GM12892 (cell line): ENCODE measurements at regions not wholly inside any gene's neighbourhood (a gene's known extent, or its start where the extent isn't known, plus 50 kb on each side); places are given as distances from the start of the nearest gene placed in this dataset.

Experiments
- DNase-seq: peaks from one replicate; pipeline ENCODE4 v3.0.0; 2011; ENCODE audit not compliant: insufficient read length
- FAIRE-seq: peaks from 2 replicates; lab custom pipeline; 2011; peaks lifted over from hg19 to GRCh38; lab: Jason Lieb, UNC
- POLR2A ChIP-seq: IDR thresholded peaks from 2 replicates; pipeline ENCODE4 v1.6.1; 2011; ENCODE audit warnings: low read depth, low read length, control low read depth
- POLR2AphosphoS5 ChIP-seq: IDR thresholded peaks from 2 replicates; pipeline ENCODE4 v1.6.1; 2011; ENCODE audit warnings: low read depth, low read length, control low read depth
- TAF1 ChIP-seq: IDR thresholded peaks from 2 replicates; pipeline ENCODE4 v1.6.1; 2011; ENCODE audit warnings: low read depth, mild to moderate bottlenecking, control low read depth, low read length, borderline replicate concordance

DNA sequence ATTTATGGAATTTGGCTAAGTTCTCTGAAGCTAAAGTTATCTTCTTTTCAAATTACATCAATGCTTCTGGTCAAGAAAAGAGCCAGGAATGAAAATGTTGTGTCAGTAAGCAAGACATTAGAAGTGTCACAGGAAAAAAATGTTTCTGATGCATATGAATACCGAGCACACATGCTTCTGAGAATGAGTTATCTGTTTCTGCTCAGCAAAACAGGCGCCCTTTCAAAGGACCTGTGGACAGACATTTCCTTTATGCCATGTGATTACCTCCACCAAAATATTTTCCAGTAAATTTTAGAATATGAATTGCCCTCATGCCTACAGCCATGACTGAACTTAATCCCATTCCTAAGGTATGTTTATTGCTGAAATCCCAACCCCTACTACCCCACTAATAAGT lies 55.4 kb upstream of the RNF180 start:
- DNase-seq (no peak), FAIRE-seq (no peak)
- TF ChIP-seq TAF1 (no peak), POLR2A (no peak), POLR2AphosphoS5 (no peak)

DNA sequence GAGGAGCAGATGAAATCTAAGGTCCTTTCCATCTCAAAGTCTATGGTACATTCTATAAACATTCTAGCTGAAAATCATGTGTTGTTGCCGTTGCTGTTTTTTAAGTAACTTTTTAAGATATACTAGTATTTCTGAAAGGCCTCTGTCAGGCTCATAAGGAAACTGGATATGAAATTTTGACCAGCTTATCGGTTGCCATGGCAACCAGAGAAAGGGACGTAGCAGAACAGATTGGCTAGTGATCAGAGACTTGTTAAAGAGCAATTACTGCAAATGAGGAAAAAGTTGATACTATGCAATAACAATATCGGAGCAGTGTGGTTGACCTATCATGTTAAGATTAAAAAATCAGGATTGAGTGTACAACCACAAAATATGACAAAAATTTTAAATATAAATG lies 57.0 kb upstream of the RNF180 start:
- DNase-seq (no peak), FAIRE-seq (no peak)
- TF ChIP-seq TAF1: no peak
- no peak for TF ChIP-seq POLR2A
- TF ChIP-seq POLR2AphosphoS5: no peak

DNA sequence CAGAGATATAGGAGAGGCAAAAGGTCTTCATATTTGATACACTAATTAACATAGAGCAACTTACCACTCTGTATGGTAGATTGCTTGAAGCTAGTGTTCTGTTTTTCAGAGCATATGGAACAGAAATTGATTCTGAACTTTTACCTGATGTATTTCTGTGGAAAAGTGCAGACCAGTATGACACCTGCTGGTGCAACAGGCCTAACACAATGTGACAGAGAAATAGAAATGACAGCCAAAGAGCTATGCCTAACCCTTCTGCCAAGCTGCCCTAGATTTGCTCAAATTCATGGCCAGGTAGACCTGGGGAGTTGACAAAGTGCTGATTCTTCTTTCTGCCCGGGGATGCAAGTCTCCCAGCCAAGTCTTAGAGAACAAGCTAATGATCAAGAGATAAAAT lies 65.4 kb upstream of the RNF180 start:
- FAIRE-seq (no peak), DNase-seq (no peak)
- TF ChIP-seq TAF1: no peak
- TF ChIP-seq POLR2AphosphoS5: no peak
- no peak for TF ChIP-seq POLR2A

DNA sequence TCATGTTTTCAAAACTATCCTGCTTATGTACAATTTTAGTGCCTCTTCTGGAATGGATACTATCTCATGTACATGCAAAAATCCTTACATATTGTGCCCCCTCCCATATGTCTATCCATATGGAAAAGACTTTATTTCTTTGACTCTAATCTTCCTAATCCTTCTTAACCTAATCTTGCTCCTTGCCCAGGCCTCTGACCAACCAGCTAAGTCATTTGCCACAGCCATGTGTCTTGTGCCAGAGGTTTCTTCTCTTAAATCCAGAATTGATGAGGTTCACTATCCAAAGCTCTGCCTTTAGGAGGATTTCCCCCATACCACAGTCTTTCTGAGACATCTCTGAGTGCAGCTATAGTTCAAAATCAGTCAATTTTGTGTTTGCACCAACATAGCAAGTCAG lies 68.9 kb upstream of the RNF180 start:
- DNase-seq (no peak), FAIRE-seq (no peak)
- TF ChIP-seq POLR2A: no peak
- TF ChIP-seq POLR2AphosphoS5: no peak
- TF ChIP-seq TAF1: no peak

DNA sequence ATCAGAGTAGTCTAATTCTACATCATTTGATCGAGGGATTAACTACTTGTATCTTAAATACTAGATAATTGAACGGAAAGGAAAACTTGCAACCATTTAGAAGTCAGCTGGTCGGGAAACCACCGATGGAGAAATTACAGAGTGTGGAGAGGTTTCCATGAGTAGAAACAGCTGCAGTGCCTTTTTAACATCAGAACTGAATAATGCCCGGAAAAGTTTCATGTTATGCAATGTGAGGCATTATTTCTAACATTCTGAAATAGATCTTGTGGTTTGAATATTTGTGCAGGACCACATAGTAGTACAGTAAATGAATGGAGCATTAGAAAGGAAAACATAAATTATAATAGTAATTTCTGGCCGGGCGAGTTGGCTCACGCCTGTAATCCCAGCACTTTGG lies 88.1 kb upstream of the RNF180 start:
- DNase-seq (no peak), FAIRE-seq (no peak)
- no peak for TF ChIP-seq POLR2AphosphoS5
- no peak for TF ChIP-seq POLR2A
- no peak for TF ChIP-seq TAF1

DNA sequence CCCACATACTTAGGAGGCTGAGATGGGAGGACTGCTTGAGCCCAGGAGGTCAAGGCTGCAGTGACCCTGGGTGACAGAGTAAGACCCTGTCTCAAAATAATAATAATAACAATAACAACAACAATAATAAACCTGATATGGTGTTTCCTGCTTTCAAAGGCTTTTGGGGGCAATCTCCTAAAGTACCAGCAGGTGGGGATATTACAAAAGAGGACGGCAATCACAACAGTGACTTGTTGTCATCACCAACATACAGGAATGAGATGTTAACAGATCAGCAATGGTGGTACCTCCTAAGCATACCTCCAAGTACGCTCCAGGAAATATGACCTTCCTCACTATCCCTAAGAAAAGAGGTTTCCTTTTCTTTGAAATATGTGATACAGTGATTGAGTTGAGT lies 91.1 kb upstream of the RNF180 start:
- DNase-seq: no peak
- peak; percentile 67 for FAIRE-seq
- TF ChIP-seq POLR2A: no peak
- no peak for TF ChIP-seq TAF1
- no peak for TF ChIP-seq POLR2AphosphoS5

DNA sequence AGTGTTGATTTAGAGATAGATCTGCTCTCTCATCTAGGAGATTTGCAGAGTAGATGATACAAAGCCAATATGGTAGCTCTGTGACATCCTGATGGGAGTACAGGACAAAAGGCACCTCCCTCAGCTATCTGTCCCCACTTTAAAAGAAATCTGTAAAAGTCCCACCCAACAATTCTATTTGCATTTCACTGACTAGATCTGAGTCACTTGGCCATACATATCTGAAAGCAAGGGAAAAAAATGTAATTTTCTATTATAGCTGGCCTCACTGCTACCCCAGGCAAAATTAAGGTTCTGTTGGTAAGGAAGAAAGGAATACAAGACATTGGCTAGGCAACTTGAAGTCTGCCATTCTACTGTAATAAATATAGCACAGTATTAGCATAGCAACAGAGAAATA lies 96.2 kb upstream of the RNF180 start:
- no peak for FAIRE-seq
- TF ChIP-seq POLR2A (no peak), TAF1 (no peak), POLR2AphosphoS5 (no peak)

DNA sequence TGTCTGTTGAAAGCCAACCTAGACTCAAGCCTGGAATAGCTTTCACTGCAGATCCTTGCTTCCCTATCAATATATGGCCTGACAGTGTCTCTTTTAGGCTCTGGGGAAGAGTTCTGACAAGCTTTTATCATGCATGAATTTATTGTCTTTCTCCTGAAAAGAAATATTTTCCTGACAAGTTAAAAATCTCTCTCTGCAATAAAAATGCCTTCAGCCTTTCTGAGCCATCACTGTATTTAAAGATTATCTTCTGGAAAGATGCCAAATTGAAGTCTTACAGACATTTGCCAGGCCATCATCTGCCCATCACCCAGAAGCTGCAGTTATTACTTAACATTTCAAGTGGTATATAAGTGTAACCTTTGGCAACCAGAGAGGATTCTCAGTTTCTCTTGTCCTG lies 88.1 kb upstream of the HTR1A start:
- FAIRE-seq (no peak), DNase-seq (no peak)
- TF ChIP-seq POLR2AphosphoS5: no peak
- TF ChIP-seq TAF1: no peak
- TF ChIP-seq POLR2A: no peak

More for the DNA sequence above, 96.2 kb upstream of the RNF180 start:
- no peak for DNase-seq

DNA sequence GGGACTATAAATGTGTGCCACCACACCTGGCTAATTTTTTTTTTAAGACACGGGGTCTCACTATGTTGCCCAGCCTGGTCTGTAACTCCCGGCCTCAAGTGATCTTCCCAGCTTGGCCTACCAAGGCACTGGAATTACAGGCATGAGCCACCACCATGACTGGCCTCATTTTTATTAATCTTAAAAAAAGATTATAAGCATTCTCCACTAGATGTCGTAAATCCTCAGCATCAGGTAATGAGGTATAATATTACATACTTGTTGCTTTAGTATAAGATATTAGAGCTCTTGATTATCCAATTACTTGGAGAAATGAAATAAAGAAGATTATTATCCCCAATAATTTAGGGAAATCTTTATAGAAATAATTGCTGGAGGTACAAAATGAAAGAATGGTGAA lies 78.2 kb upstream of the HTR1A start:
- FAIRE-seq (no peak), DNase-seq (no peak)
- TF ChIP-seq TAF1 (no peak), POLR2A (no peak), POLR2AphosphoS5 (no peak)

DNA sequence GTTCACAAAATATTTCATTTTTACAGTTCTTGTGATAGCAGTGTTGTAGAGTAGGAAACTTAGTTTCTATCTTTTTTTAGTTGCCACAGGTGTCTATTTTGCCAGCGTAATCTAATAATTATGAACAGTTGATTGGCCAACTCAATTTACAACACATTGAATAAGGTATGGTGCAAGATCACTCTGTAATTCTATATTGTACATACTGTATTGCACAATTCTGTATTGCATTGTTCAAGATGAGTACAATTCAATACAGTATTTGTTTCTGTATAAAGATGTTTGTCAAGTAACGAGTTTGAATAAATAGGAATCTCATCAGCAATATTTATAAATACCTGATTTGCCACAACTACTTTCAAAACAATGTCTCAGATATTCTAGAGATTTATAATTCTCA lies 64.2 kb upstream of the HTR1A start:
- FAIRE-seq: no peak
- no peak for DNase-seq
- no peak for TF ChIP-seq POLR2A
- TF ChIP-seq TAF1: no peak
- no peak for TF ChIP-seq POLR2AphosphoS5

DNA sequence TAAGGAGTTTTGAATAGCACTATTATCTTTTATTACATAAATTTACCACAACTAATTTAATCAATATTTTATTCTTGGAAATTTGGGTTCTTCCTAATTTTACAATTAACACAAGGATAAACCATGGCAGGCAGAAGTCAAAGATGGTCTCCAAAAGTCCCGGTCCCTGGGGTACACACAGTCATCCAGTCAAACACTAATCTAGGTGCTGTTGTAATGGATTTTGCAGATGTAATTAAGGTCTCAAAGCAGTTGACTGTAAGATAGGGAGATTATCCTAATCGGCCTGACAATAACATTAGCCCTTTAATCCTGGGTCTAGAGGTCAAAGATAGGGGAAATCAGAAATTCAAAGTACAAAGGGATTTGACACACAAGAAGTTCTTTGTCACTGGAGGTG lies 57.5 kb upstream of the HTR1A start:
- no peak for TF ChIP-seq TAF1
- no peak for TF ChIP-seq POLR2AphosphoS5
- no peak for TF ChIP-seq POLR2A
- no peak for FAIRE-seq

DNA sequence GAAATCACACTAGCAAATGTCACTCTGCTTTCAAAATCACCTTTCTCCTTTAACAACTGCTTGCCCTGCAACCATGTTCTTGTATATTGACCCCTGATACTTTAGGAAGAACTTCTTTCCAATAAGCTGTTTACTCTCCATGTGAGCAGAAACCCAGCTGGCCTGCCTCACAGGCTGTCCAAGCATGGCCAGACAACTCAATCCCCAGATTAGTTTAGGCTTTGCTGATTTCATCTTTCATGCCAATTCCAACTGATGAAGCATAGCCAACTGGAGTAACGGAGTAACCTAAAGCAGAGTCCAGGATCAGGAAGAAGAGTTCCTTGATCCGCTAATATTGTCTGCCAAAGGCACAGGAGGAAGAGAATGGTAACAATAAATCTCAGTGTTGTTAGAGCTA lies 56.7 kb upstream of the HTR1A start:
- DNase-seq (no peak), FAIRE-seq (no peak)
- TF ChIP-seq POLR2AphosphoS5 (no peak), POLR2A (no peak), TAF1 (no peak)

More for the DNA sequence above, 57.5 kb upstream of the HTR1A start:
- DNase-seq: no peak
